AG04450 (cell line): ENCODE measurements at regions not wholly inside any gene's neighbourhood (a gene's known extent, or its start where the extent isn't known, plus 50 kb on each side); places are given as distances from the start of the nearest gene placed in this dataset.

Experiments
- CTCF ChIA-PET: fragments of 300-600, 350-600 bp; formaldehyde crosslinking; extraction: SDS; loops from one replicate; lab custom pipeline; 2022; ENCODE audit warnings: antibody characterized with exemption, inconsistent platforms; lab: Charles Lee
- POLR2A ChIA-PET: fragments of 350-600 bp; formaldehyde crosslinking; extraction: SDS; loops from one replicate; lab custom pipeline; 2021; ENCODE audit warnings: antibody characterized with exemption, inconsistent platforms; lab: Yijun Ruan, JAX
- DNase-seq: peaks from one replicate; pipeline ENCODE4 v3.0.0-alpha.2; 2011; ENCODE audit warnings: low read depth, low spot score
- H3K27ac ChIP-seq: one replicate; pipeline ENCODE4 v1.5.1; 2012; ENCODE audit warnings: low read depth, low read length, control low read depth
- H3K27me3 ChIP-seq: one replicate; pipeline ENCODE4 v1.6.0; 2012; ENCODE audit warnings: low read length; ENCODE audit not compliant: control insufficient read depth, insufficient read depth
- H3K4me3 ChIP-seq: 2 replicates; pipeline ENCODE4 v1.5.1; 2011; ENCODE audit warnings: mild to moderate bottlenecking, low read depth, low read length, control low read depth
- H3K9me3 ChIP-seq: 2 replicates; pipeline ENCODE4 v1.5.1; 2012; ENCODE audit warnings: low read length; ENCODE audit not compliant: control insufficient read depth, insufficient read depth
- TF ChIP-seq, protein P1 (sequence below): IDR thresholded peaks from 2 replicates; pipeline ENCODE4 v1.5.1; 2011; ENCODE audit warnings: low read depth, low read length, control low read depth, inconsistent platforms

DNA sequence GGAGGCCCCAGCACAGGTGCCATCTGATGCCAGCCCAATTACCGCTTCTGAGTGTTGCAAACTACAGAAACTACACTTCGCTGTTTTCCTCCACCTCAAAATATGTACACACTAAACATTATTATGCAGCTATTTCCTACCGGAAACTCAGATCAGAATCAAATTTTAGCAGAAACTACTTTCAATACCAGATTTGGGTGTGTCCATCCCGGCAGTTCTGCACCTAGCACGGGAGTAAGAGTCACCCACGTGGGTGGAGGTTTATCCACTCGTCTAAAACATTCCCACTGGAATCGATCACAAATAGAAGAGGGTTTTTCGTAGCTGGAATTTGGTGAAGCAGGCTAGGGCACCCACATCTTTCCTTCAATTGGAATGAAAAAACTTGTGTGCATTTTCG is 214.4 kb upstream of the PRKCQ start:
- Histone ChIP-seq H3K27me3 (no peaks in the 10 kb centered on the region), H3K4me3 (no peak overlapping the region), H3K9me3 (no peaks in the 10 kb centered on the region), H3K27ac (no peak overlapping the region)
- ChIA-PET POLR2A (no interaction called here), CTCF (interaction anchor here (0.8 kb wide), 1 partner anchor 10 kb away, joined by 3 read pairs; no protein-coding TSS in a partner anchor)
- TF ChIP-seq, protein P1, sequence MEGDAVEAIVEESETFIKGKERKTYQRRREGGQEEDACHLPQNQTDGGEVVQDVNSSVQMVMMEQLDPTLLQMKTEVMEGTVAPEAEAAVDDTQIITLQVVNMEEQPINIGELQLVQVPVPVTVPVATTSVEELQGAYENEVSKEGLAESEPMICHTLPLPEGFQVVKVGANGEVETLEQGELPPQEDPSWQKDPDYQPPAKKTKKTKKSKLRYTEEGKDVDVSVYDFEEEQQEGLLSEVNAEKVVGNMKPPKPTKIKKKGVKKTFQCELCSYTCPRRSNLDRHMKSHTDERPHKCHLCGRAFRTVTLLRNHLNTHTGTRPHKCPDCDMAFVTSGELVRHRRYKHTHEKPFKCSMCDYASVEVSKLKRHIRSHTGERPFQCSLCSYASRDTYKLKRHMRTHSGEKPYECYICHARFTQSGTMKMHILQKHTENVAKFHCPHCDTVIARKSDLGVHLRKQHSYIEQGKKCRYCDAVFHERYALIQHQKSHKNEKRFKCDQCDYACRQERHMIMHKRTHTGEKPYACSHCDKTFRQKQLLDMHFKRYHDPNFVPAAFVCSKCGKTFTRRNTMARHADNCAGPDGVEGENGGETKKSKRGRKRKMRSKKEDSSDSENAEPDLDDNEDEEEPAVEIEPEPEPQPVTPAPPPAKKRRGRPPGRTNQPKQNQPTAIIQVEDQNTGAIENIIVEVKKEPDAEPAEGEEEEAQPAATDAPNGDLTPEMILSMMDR, result no peak
- no peak for DNase-seq

DNA sequence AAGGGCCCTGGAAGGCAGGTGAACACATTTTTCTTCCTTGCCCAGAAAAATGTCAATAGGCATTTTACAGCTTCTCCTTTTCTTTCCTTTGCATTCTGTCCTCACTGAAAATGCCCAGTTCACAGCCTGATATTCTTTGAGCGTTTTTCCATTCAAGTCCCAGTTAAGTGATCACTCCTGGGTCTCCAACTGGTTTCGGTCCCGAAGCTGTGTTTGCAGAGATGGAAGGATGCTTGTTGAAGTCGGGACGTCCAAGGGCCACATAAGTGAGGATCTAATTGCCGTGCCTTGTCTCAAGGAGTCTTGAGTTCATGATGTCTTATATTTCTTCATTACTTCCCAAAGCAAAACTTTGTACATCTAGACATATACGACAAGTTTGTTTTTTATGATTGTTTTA is 208.7 kb upstream of the PRKCQ start:
- ChIA-PET CTCF (no interaction called here), POLR2A (interaction anchor here (0.5 kb wide), 1 partner anchor 73 kb away, joined by 3 read pairs; no protein-coding TSS in a partner anchor)
- TF ChIP-seq, protein P1, result no peak

DNA sequence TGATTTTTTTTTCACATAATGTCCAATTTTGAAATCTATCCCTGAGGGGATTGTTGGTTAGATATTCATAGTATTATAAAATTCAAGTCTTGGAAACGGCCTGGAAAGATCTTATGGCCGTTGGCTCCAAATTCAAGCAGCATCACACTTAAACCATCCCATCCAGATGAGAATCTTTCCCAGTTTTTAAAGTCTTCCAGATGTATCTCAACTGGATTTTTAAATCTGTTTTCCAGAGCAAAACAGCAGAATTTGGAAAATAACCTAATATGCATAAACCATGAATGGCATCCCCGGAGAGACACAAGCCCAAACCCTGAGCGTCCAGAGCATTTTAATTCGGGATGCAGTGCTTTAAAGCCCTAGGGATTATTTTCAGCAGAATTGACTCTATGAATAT is 208.2 kb upstream of the PRKCQ start:
- POLR2A ChIA-PET, result no interaction called here
- TF ChIP-seq, protein P1, result no peak
- H3K9me3 ChIP-seq, result no peaks in the 10 kb centered on the region
- H3K27me3 ChIP-seq, result no peaks in the 10 kb centered on the region
- no peak overlapping the region for H3K27ac ChIP-seq
- CTCF ChIA-PET, result interaction anchor here (0.6 to 1.6 kb wide), 2 partner anchors 9 to 153 kb away, joined by 3 to 4 read pairs; no protein-coding TSS in a partner anchor
- no peak for DNase-seq
- no peak overlapping the region for H3K4me3 ChIP-seq

More for the DNA sequence above, 208.7 kb upstream of the PRKCQ start:
- H3K9me3 ChIP-seq, result no peaks in the 10 kb centered on the region
- H3K27ac ChIP-seq, result no peak overlapping the region
- no peak overlapping the region for H3K4me3 ChIP-seq
- no peak for DNase-seq
- no peaks in the 10 kb centered on the region for H3K27me3 ChIP-seq

DNA sequence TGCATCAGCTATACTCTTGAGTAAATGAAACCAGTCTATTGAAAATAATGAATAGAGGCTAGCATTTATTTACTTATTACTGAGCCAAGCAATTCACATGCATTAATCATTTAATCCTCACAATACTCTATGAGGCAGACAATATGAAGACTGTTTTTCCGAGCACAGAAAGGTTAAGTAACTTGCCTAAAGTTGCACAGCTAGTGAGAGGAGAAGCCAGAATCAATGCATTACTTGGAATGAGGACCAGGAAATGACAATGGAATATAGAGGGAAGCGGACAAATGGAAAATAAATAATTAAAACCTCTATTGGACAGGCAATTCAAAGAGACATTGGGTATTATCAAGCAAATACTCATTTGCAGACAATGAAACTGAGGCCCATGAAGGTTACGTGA is 207.6 kb upstream of the PRKCQ start:
- ChIA-PET POLR2A (no interaction called here), CTCF (interaction anchor here (0.6 to 1.7 kb wide), 6 partner anchors 8 to 153 kb away, joined by 3 to 6 read pairs (median 4); no protein-coding TSS in a partner anchor)
- Histone ChIP-seq H3K27ac (no peak overlapping the region), H3K4me3 (no peak overlapping the region), H3K27me3 (no peaks in the 10 kb centered on the region), H3K9me3 (no peaks in the 10 kb centered on the region)
- TF ChIP-seq, protein P1, result no peak
- no peak for DNase-seq

DNA sequence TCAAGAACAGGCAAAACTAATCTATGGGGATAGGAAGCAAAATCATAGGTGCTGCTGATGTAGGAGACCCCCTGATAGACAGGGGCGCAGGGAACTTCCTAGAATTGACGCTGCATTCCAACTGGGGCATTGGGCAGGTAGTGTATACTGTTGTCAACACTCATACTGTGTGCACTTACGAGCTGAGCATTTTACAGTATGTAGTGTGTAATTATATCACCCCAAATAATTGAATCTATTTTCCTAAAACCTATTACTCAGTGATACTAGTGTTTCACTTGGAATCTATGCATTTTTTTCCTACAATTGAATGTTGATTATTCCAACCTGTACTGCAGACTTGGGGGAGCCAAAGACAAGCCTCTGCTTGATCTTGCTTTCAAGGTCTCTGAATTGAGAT is 207.0 kb upstream of the PRKCQ start:
- no peak overlapping the region for H3K4me3 ChIP-seq

More for the DNA sequence above, 207.0 kb upstream of the PRKCQ start:
- no peaks in the 10 kb centered on the region for H3K9me3 ChIP-seq
- ChIA-PET POLR2A (no interaction called here), CTCF (interaction anchor here (0.6 to 1.7 kb wide), 19 partner anchors 8 to 632 kb away, joined by 3 to 10 read pairs (median 3); no protein-coding TSS in a partner anchor)
- no peaks in the 10 kb centered on the region for H3K27me3 ChIP-seq
- no peak for DNase-seq
- TF ChIP-seq, protein P1, result no peak
- H3K27ac ChIP-seq, result no peak overlapping the region
